Prostate gland (tissue), 2 donors: ENCODE measurements at regions not wholly inside any gene's neighbourhood (a gene's known extent, or its start where the extent isn't known, plus 50 kb on each side); places are given as distances from the start of the nearest gene placed in this dataset.

Experiments used
- DNase-seq: peaks from one replicate; pipeline ENCODE4 v3.0.0-alpha.2; 2019; ENCODE audit warnings: low spot score
- H3K27ac ChIP-seq, 2 donors: fragments of 200-600 bp; sonication (generic); 2 replicates each; pipeline ENCODE4 v1.5.1; 2017 to 2019
- H3K27me3 ChIP-seq: fragments of 200-600 bp; sonication (generic); replicated peaks from 2 replicates; pipeline ENCODE4 v1.5.1; 2019; ENCODE audit not compliant: insufficient read depth
- H3K36me3 ChIP-seq, 2 donors: fragments of 200-600 bp; sonication (generic); 1 replicate in 1 of 2; 2 replicates in 1 of 2; pipeline versions ENCODE4 v1.5.1 to v1.8.1; 2017 to 2019
- H3K4me1 ChIP-seq: fragments of 200-600 bp; sonication (generic); replicated peaks from 2 replicates; pipeline ENCODE4 v1.5.1; 2019
- H3K4me3 ChIP-seq, 2 donors: fragments of 200-600 bp; sonication (generic); 2 replicates each; pipeline ENCODE4 v1.5.1; 2017 to 2019
- H3K9me3 ChIP-seq: fragments of 200-600 bp; sonication (generic); 2 replicates; pipeline ENCODE4 v1.5.1; 2017
- POLR2A ChIP-seq: fragments of 450-650 bp; IDR thresholded peaks from one replicate; pipeline ENCODE4 v1.6.1; 2016; ENCODE audit warnings: antibody characterized with exemption, mild to moderate bottlenecking
- POLR2AphosphoS5 ChIP-seq: sonication (generic); formaldehyde crosslinking; IDR thresholded peaks from one replicate; pipeline ENCODE4 v1.6.1; 2017; ENCODE audit warnings: antibody characterized with exemption
- WGBS: methylation state at CpG from one replicate; pipeline ENCODE4 v1.1.5; 2018; 5-methylcytosine and 5-hydroxymethylcytosine counted together
- intact Hi-C: fragments of 100-400 bp; cut with DNase I; formaldehyde crosslinking; loops from one replicate; pipeline ENCODE4 v1.14.2; 2022
- TF ChIP-seq, protein P1 (sequence below), 4 experiments: fragments of 200-600 bp in 2 of 4; fragments of 450-650 bp in 2 of 4; sonication (generic) in 2 of 4; IDR thresholded peaks; 1 replicate in 3 of 4; 2 replicates in 1 of 4; pipeline ENCODE4 v1.5.1; 2016 to 2019; ENCODE audit warnings: antibody characterized with exemption in 4 of 4, mild to moderate bottlenecking in 2 of 4, moderate library complexity in 2 of 4

DNA sequence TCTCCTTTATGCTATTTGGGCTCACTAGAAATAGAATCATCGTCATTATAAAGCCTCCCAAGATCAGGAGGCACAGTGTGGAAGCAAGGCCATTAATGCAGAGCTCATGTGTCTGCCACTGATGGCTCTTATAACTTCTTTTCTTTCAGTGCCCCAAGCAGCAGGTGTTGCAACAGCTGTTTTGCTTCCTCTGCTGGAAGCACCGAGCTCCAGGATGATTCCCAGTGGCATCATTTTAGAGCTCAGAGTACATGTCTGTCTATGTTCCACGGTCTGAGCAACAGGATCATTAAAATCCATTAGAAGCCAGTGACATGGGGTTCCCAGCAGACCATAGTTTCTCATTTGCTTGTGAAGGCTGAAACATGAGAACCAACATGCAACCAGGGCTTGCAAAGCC lies 803.0 kb upstream of the FAT3 start:
- TF ChIP-seq POLR2AphosphoS5 (no peak), POLR2A (no peak)
- TF ChIP-seq, protein P1, sequence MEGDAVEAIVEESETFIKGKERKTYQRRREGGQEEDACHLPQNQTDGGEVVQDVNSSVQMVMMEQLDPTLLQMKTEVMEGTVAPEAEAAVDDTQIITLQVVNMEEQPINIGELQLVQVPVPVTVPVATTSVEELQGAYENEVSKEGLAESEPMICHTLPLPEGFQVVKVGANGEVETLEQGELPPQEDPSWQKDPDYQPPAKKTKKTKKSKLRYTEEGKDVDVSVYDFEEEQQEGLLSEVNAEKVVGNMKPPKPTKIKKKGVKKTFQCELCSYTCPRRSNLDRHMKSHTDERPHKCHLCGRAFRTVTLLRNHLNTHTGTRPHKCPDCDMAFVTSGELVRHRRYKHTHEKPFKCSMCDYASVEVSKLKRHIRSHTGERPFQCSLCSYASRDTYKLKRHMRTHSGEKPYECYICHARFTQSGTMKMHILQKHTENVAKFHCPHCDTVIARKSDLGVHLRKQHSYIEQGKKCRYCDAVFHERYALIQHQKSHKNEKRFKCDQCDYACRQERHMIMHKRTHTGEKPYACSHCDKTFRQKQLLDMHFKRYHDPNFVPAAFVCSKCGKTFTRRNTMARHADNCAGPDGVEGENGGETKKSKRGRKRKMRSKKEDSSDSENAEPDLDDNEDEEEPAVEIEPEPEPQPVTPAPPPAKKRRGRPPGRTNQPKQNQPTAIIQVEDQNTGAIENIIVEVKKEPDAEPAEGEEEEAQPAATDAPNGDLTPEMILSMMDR (IDR thresholded peaks at IDR 0.05), result no peak
- H3K36me3 ChIP-seq, result no peaks in the 10 kb centered on the region
- no peaks in the 10 kb centered on the region for H3K27me3 ChIP-seq
- DNase-seq, result no peak
- intact Hi-C loops, result no loop called here
- no peak overlapping the region for H3K4me3 ChIP-seq
- no peaks in the 10 kb centered on the region for H3K9me3 ChIP-seq
- 56% methylated on average over 3 of the region's 3 CpGs for WGBS
- H3K27ac ChIP-seq, result no peak overlapping the region
- no peaks in the 10 kb centered on the region for H3K4me1 ChIP-seq

DNA sequence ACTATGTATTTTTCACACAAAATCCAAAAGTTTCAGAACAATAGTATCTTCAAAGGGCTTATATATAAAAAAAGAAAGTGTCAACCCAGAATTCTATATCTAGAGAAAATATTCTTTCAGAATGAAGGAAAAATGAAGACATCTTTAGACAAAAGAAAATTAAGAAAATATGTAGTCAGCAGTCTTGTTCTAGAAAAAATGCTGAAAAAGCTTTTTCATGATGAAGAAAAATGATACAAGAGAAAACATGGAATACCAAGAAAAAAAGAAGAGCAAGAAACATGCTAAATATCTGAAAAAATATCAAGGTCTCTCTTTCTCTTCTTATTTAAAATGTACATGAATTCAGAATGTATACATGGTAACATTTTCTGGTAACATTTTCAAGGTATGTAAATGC lies 816.8 kb upstream of the FAT3 start:
- no peaks in the 10 kb centered on the region for H3K4me1 ChIP-seq
- intact Hi-C loops, result no loop called here
- no peaks in the 10 kb centered on the region for H3K27me3 ChIP-seq
- TF ChIP-seq, protein P1 (IDR thresholded peaks at IDR 0.05), result no peak
- TF ChIP-seq POLR2AphosphoS5 (no peak), POLR2A (no peak)
- H3K9me3 ChIP-seq, result no peaks in the 10 kb centered on the region
- DNase-seq, result no peak
- H3K4me3 ChIP-seq, result no peak overlapping the region
- no peak overlapping the region for H3K27ac ChIP-seq
- no peaks in the 10 kb centered on the region for H3K36me3 ChIP-seq

DNA sequence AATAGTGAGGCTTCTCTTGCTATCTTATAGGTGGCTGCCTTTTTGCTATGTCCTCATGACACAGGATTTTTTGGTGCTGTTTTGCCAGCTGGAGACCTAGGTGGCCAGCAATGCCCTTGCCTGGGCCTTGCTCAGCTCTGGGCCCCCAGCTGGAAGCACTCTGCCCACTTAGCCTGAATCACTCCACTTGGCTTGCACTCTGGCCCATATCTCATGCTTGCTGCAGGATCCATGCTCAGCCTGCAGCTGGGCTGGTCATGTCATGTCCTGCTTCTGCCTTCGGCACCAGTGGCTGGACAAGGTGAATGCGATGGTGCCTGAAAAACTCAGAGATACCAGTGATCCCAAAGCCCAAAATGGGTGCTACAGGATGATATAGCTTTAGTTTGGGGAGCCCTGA lies 818.6 kb upstream of the FAT3 start:
- Histone ChIP-seq H3K27me3 (no peaks in the 10 kb centered on the region), H3K4me3 (no peak overlapping the region), H3K9me3 (no peaks in the 10 kb centered on the region), H3K36me3 (no peaks in the 10 kb centered on the region), H3K4me1 (no peaks in the 10 kb centered on the region), H3K27ac (no peak overlapping the region)
- 97% methylated on average over 2 of the region's 2 CpGs for WGBS
- DNase-seq, result no peak
- intact Hi-C loops, result no loop called here
- TF ChIP-seq POLR2A, result no peak
- TF ChIP-seq, protein P1 (IDR thresholded peaks at IDR 0.05), result no peak

DNA sequence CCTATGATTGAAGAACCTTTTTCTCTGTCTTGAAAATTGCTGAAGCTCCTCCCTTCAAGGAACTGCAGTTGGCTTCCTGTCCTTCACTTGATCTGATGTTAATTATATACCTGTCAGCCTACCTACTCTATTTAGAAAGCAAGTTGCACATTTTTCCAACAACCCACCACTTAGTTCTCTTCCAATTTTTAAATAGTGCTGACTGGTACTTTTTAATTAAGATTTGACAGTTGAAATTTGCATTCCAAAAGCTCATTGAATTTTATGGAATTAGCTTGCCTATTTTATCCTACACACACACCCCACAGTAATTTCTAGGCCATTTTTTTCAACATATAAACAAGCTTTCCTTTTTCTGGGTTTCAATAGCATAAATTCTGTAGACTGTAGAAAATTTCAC lies 820.3 kb upstream of the FAT3 start:
- Histone ChIP-seq H3K36me3 (no peaks in the 10 kb centered on the region), H3K4me1 (no peaks in the 10 kb centered on the region), H3K4me3 (no peak overlapping the region), H3K27ac (no peak overlapping the region), H3K27me3 (no peaks in the 10 kb centered on the region), H3K9me3 (no peaks in the 10 kb centered on the region)
- intact Hi-C loops, result no loop called here
- TF ChIP-seq, protein P1 (IDR thresholded peaks at IDR 0.05), result no peak
- TF ChIP-seq POLR2A (no peak), POLR2AphosphoS5 (no peak)
- no peak for DNase-seq

GRCh38 chr11:91397134-91397468 lies 827.5 kb upstream of the FAT3 start:
- DNase-seq, result no peak
- Histone ChIP-seq H3K36me3 (no peaks in the 10 kb centered on the region), H3K9me3 (no peaks in the 10 kb centered on the region), H3K27ac (no peak overlapping the region), H3K4me1 (no peaks in the 10 kb centered on the region), H3K27me3 (no peaks in the 10 kb centered on the region), H3K4me3 (no peak overlapping the region)
- WGBS, result 24% methylated on average over 2 of the region's 2 CpGs
- intact Hi-C loops, result no loop called here
- TF ChIP-seq POLR2AphosphoS5, result no peak
- TF ChIP-seq POLR2A, result no peak
- TF ChIP-seq, protein P1 (IDR thresholded peaks at IDR 0.05), result no peak
